K562 (cell line): ENCODE measurements at regions not wholly inside any gene's neighbourhood (a gene's known extent, or its start where the extent isn't known, plus 50 kb on each side); places are given as distances from the start of the nearest gene placed in this dataset.

Experiments
- ATAC-seq: fragments of 200-7000 bp; cut with Tn5 transposase; 3 replicates; pipeline ENCODE4 v1.9.1; 2020; ENCODE audit warnings: moderate library complexity
- BruUV-seq: library from RNA; stranded (reverse); fragments of 400-500 nt; replicated peaks from 2 replicates; lab custom pipeline; 2021; lab: Mats Ljungman, UMichigan
- CTCF ChIA-PET: fragments of 300-600 bp; formaldehyde crosslinking; extraction: SDS; loops from one replicate; lab custom pipeline; 2021; ENCODE audit warnings: low intra/inter-chr PET ratio; lab: Yijun Ruan, JAX
- POLR2A ChIA-PET: fragments of 300-600, 350-650 bp; sonication (Branson Sonifier 250); formaldehyde crosslinking; extraction: SDS; loops from one replicate; lab custom pipeline; 2021; ENCODE audit warnings: antibody characterized with exemption, inconsistent platforms; lab: Yijun Ruan, JAX
- DNase-seq, 4 experiments: peaks; one replicate each; pipeline versions ENCODE4 v3.0.0 to v3.0.0-alpha.2; 2011 to 2018; ENCODE audit warnings: low spot score in 3 of 4, mixed read lengths in 3 of 4; ENCODE audit errors: extremely low read depth in 1 of 4
- FAIRE-seq: peaks from 2 replicates; lab custom pipeline; 2011; peaks lifted over from hg19 to GRCh38; lab: Jason Lieb, UNC
- H2AFZ ChIP-seq: 2 replicates; pipeline ENCODE4 v1.6.0; 2011; ENCODE audit warnings: low read depth, low read length, control low read depth, inconsistent platforms
- H3K27ac ChIP-seq: fragments of 200-600 bp; 3 replicates; pipeline ENCODE4 v1.8.0; 2011; ENCODE audit warnings: low read depth, mild to moderate bottlenecking, control low read depth, inconsistent platforms, low read length, moderate library complexity, mixed read lengths; ENCODE audit errors: extremely low read depth
- H3K27me3 ChIP-seq, 2 experiments: fragments of 300-600 bp in 1 of 2; 2 replicates in 1 of 2; 3 replicates in 1 of 2; pipeline versions ENCODE4 v1.6.0 to v1.8.0; 2011; ENCODE audit warnings: inconsistent platforms in 2 of 2, low read length in 2 of 2, mild to moderate bottlenecking in 1 of 2, mixed read lengths in 1 of 2, moderate library complexity in 1 of 2; ENCODE audit not compliant: control insufficient read depth in 2 of 2, insufficient read depth in 2 of 2
- H3K36me3 ChIP-seq: fragments of 300-600 bp; 3 replicates; pipeline ENCODE4 v1.8.0; 2011; ENCODE audit warnings: mild to moderate bottlenecking, low read length, inconsistent platforms; ENCODE audit not compliant: control insufficient read depth, insufficient read depth
- H3K4me1 ChIP-seq, 2 experiments: fragments of 200-600 bp in 1 of 2; replicated peaks in 1 of 2; 2 replicates in 1 of 2; 3 replicates in 1 of 2; pipeline versions ENCODE4 v1.5.1 to v1.8.0; 2011; ENCODE audit warnings: inconsistent platforms in 2 of 2, low read length in 2 of 2, mild to moderate bottlenecking in 1 of 2, mixed read lengths in 1 of 2, moderate library complexity in 1 of 2; ENCODE audit not compliant: control insufficient read depth in 2 of 2, insufficient read depth in 2 of 2
- H3K4me2 ChIP-seq: 2 replicates; pipeline ENCODE4 v1.6.1; 2011; ENCODE audit warnings: low read length, control low read depth, inconsistent platforms, mixed read lengths; ENCODE audit not compliant: insufficient read depth
- H3K4me3 ChIP-seq: fragments of 200-600 bp; sonication (generic), shearing (Covaris generic); 2 replicates; pipeline ENCODE4 v1.5.1; 2016; ENCODE audit warnings: control low read depth, inconsistent platforms
- H3K79me2 ChIP-seq: fragments of 200-600 bp; 3 replicates; pipeline ENCODE4 v1.8.0; 2011; ENCODE audit warnings: low read length, inconsistent platforms; ENCODE audit not compliant: control insufficient read depth, insufficient read depth
- H3K9ac ChIP-seq, 2 experiments: 2 replicates each; pipeline versions ENCODE4 v1.6.0 to v1.6.1; 2011; ENCODE audit warnings: low read depth in 2 of 2, low read length in 2 of 2, control low read depth in 1 of 2, inconsistent platforms in 1 of 2, mild to moderate bottlenecking in 1 of 2, mixed read lengths in 1 of 2; ENCODE audit not compliant: insufficient read depth in 1 of 2
- H3K9me1 ChIP-seq: one replicate; pipeline ENCODE4 v1.6.0; 2011; ENCODE audit warnings: inconsistent platforms, mild to moderate bottlenecking, low read length, moderate library complexity; ENCODE audit not compliant: control insufficient read depth, insufficient read depth
- H3K9me3 ChIP-seq: replicated peaks from 2 replicates; pipeline ENCODE4 v1.5.1; 2011; ENCODE audit warnings: low read depth, low read length, inconsistent platforms; ENCODE audit not compliant: control insufficient read depth, insufficient read depth
- H4K20me1 ChIP-seq: replicated peaks from 2 replicates; pipeline ENCODE4 v1.6.1; 2011; ENCODE audit warnings: low read length, inconsistent platforms, mixed read lengths; ENCODE audit not compliant: control insufficient read depth, insufficient read depth
- EZH2 ChIP-seq: IDR thresholded peaks from 2 replicates; pipeline ENCODE4 v1.6.1; 2012; ENCODE audit warnings: low read depth, mild to moderate bottlenecking, inconsistent platforms, low read length, borderline replicate concordance
- GATAD2A ChIP-seq: fragments of 450-650 bp; IDR thresholded peaks from 2 replicates; pipeline ENCODE4 v1.6.1; 2017
- MED1 ChIP-seq: sonication (generic); formaldehyde crosslinking; IDR thresholded peaks from 2 replicates; pipeline ENCODE4 v1.8.1; 2023; ENCODE audit warnings: missing genetic modification reagents, borderline replicate concordance
- NEUROD1 ChIP-seq: fragments of 150-350 bp; IDR thresholded peaks from 2 replicates; pipeline ENCODE4 v1.6.1; 2014; ENCODE audit warnings: borderline replicate concordance, low read length, low read depth; ENCODE audit not compliant: partially characterized antibody
- NRF1 ChIP-seq, 2 experiments: fragments of 450-650 bp; IDR thresholded peaks in 1 of 2; conservative IDR thresholded peaks in 1 of 2; 2 replicates each; pipeline ENCODE4 v1.6.1; 2014; ENCODE audit warnings: mild to moderate bottlenecking in 2 of 2
- SAP30 ChIP-seq: fragments of 200-600 bp; sonication (generic); IDR thresholded peaks from 2 replicates; pipeline ENCODE4 v1.6.1; 2012; ENCODE audit warnings: borderline replicate concordance, low read depth, mild to moderate bottlenecking, moderate library complexity, low read length, control low read depth, inconsistent platforms; ENCODE audit not compliant: insufficient read depth, poor library complexity, severe bottlenecking
- TRIM28 ChIP-seq: fragments of 450-650 bp; IDR thresholded peaks from 2 replicates; pipeline ENCODE4 v1.6.1; 2017
- ZNF121 ChIP-seq: sonication (generic); formaldehyde crosslinking; conservative IDR thresholded peaks from 2 replicates; pipeline ENCODE4 v1.8.0; 2022; ENCODE audit warnings: missing genetic modification reagents
- ZNF140 ChIP-seq: fragments of 250-450 bp; sonication (Bioruptor Pico); IDR thresholded peaks from 2 replicates; pipeline ENCODE4 v1.8.0; 2021; ENCODE audit warnings: moderate library complexity, mild to moderate bottlenecking, inconsistent platforms
- WGBS: fragments of 100-300 bp; shearing (Covaris generic); methylation state at CpG from one replicate; pipeline ENCODE4 v1.1.6; 2016; ENCODE audit warnings: low coverage, mixed read lengths; ENCODE audit not compliant: insufficient coverage; ENCODE audit errors: missing lambda C conversion rate; 5-methylcytosine and 5-hydroxymethylcytosine counted together
- in situ Hi-C: fragments of 300-500 bp; cut with MboI; formaldehyde crosslinking; loops from 4 replicates; pipeline ENCODE4 v1.15.0; 2018; ENCODE audit warnings: inconsistent platforms, mixed read lengths
- intact Hi-C: fragments of 100-400 bp; cut with micrococcal nuclease; formaldehyde crosslinking; loops from 2 replicates; pipeline ENCODE4 v1.14.2; 2022
- TF ChIP-seq, protein P1 (sequence below): fragments of 250-450 bp; sonication (Bioruptor Pico); IDR thresholded peaks from 2 replicates; pipeline ENCODE4 v1.8.0; 2021; ENCODE audit warnings: mild to moderate bottlenecking, moderate library complexity
- TF ChIP-seq, protein P2 (sequence below): fragments of 450-650 bp; IDR thresholded peaks from 2 replicates; pipeline ENCODE4 v1.6.1; 2016; ENCODE audit warnings: low read depth, mild to moderate bottlenecking, moderate library complexity
- TF ChIP-seq, protein P3 (sequence below): sonication (generic); formaldehyde crosslinking; IDR thresholded peaks from 2 replicates; pipeline ENCODE4 v1.8.1; 2023; ENCODE audit warnings: mild to moderate bottlenecking, missing genetic modification reagents

DNA sequence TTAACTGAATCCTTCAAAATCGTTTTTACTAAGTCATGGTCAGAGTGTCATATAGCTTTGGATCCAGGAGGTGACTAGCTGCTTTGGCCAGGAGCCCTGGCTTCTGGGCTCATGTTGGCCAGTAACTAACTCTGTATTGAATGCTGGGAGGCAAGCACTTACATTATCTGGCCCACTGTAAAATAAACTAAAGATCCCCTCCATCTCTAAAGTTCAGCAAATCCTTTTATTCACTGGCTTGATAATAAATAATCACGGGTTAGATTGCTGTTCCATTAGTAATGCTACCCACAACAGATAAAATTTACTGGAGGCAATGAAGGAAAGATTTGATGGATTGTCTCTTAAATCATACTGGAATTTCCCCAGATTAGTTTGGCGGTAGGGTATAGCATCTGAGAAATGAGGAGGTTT, 382.2 kb upstream of the TLE4 start:
- no peak for DNase-seq
- in situ Hi-C loops (no loop called here), intact Hi-C loops (no loop called here)
- no TSS peak for BruUV-seq
- H3K9me1 ChIP-seq, result no peaks in the 10 kb centered on the region
- H4K20me1 ChIP-seq, result no peaks in the 10 kb centered on the region
- no peaks in the 10 kb centered on the region for H3K36me3 ChIP-seq
- no peak overlapping the region for H3K9ac ChIP-seq
- ATAC-seq, result no peak
- 0% methylated on average over 3 of the region's 3 CpGs for WGBS
- H2AFZ ChIP-seq, result no peak overlapping the region
- no peak overlapping the region for H3K4me3 ChIP-seq
- H3K27ac ChIP-seq, result no peak overlapping the region
- H3K79me2 ChIP-seq, result no peaks in the 10 kb centered on the region
- H3K4me1 ChIP-seq, result no peaks in the 10 kb centered on the region
- ChIA-PET POLR2A (no interaction called here), CTCF (no interaction called here)
- FAIRE-seq, result no peak
- no peak overlapping the region for H3K4me2 ChIP-seq
- H3K27me3 ChIP-seq, result no peaks in the 10 kb centered on the region
- no peak for TF ChIP-seq TRIM28
- TF ChIP-seq, protein P1, sequence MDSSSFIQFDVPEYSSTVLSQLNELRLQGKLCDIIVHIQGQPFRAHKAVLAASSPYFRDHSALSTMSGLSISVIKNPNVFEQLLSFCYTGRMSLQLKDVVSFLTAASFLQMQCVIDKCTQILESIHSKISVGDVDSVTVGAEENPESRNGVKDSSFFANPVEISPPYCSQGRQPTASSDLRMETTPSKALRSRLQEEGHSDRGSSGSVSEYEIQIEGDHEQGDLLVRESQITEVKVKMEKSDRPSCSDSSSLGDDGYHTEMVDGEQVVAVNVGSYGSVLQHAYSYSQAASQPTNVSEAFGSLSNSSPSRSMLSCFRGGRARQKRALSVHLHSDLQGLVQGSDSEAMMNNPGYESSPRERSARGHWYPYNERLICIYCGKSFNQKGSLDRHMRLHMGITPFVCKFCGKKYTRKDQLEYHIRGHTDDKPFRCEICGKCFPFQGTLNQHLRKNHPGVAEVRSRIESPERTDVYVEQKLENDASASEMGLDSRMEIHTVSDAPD (CRISPR knock-in tag), result no peak
- H3K9me3 ChIP-seq, result no peaks in the 10 kb centered on the region

DNA sequence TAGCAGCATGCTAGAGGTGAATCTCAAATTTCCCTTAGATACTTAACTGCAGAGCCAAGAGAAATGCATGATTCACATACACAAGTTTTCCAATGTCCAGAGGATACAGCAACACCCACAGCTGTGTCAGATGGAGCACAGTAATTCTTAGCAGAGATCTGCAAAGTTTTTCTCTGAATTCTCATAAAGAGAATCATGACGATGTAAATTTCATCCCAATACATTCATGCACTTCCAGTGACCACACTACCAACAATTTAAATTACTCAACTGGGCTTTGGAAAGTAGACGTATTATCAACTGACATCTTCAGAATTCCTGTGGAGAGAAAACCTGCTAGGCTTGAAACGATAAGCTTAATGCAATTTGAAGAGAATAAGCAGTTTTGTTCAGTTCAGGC, 378.8 kb upstream of the TLE4 start:
- no peak overlapping the region for H3K4me3 ChIP-seq
- no peaks in the 10 kb centered on the region for H3K4me1 ChIP-seq
- no peaks in the 10 kb centered on the region for H3K79me2 ChIP-seq
- intact Hi-C loops (no loop called here), in situ Hi-C loops (no loop called here)
- CTCF ChIA-PET, result no interaction called here
- WGBS, result 3% methylated on average over 3 of the region's 3 CpGs
- POLR2A ChIA-PET, result no interaction called here
- ATAC-seq (no peak), FAIRE-seq (no peak), DNase-seq (no peak)
- H3K27me3 ChIP-seq, result no peaks in the 10 kb centered on the region
- no peak overlapping the region for H2AFZ ChIP-seq
- no peaks in the 10 kb centered on the region for H3K36me3 ChIP-seq
- H4K20me1 ChIP-seq, result no peaks in the 10 kb centered on the region
- BruUV-seq, result no TSS peak
- H3K9me3 ChIP-seq, result no peaks in the 10 kb centered on the region
- no peak overlapping the region for H3K4me2 ChIP-seq
- no peak overlapping the region for H3K27ac ChIP-seq
- H3K9me1 ChIP-seq, result no peaks in the 10 kb centered on the region
- H3K9ac ChIP-seq, result no peak overlapping the region
- no peak for TF ChIP-seq EZH2
- no peak for TF ChIP-seq MED1 (CRISPR knock-in tag)
- TF ChIP-seq, protein P2, sequence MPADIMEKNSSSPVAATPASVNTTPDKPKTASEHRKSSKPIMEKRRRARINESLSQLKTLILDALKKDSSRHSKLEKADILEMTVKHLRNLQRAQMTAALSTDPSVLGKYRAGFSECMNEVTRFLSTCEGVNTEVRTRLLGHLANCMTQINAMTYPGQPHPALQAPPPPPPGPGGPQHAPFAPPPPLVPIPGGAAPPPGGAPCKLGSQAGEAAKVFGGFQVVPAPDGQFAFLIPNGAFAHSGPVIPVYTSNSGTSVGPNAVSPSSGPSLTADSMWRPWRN, result no peak
- no peak for TF ChIP-seq NRF1 (conservative IDR thresholded peaks at IDR 0.05 in 1 of 2, IDR thresholded peaks at IDR 0.05 in 1 of 2)
- no peak for TF ChIP-seq ZNF121 (CRISPR knock-in tag)
- no peak for TF ChIP-seq NEUROD1
- no peak for TF ChIP-seq SAP30
- TF ChIP-seq, protein P3, sequence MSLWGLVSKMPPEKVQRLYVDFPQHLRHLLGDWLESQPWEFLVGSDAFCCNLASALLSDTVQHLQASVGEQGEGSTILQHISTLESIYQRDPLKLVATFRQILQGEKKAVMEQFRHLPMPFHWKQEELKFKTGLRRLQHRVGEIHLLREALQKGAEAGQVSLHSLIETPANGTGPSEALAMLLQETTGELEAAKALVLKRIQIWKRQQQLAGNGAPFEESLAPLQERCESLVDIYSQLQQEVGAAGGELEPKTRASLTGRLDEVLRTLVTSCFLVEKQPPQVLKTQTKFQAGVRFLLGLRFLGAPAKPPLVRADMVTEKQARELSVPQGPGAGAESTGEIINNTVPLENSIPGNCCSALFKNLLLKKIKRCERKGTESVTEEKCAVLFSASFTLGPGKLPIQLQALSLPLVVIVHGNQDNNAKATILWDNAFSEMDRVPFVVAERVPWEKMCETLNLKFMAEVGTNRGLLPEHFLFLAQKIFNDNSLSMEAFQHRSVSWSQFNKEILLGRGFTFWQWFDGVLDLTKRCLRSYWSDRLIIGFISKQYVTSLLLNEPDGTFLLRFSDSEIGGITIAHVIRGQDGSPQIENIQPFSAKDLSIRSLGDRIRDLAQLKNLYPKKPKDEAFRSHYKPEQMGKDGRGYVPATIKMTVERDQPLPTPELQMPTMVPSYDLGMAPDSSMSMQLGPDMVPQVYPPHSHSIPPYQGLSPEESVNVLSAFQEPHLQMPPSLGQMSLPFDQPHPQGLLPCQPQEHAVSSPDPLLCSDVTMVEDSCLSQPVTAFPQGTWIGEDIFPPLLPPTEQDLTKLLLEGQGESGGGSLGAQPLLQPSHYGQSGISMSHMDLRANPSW (CRISPR knock-in tag), result no peak
- no peak for TF ChIP-seq ZNF140 (CRISPR knock-in tag)
- no peak for TF ChIP-seq GATAD2A
